HG03135 (cell line): ENCODE measurements at regions not wholly inside any gene's neighbourhood (a gene's known extent, or its start where the extent isn't known, plus 50 kb on each side); places are given as distances from the start of the nearest gene placed in this dataset.
"Not testable (repeated sequence)": the region's sequence is repeated elsewhere in the genome, so short reads cannot be mapped to it uniquely, and the experiment has no call there.

Experiments used
- ATAC-seq: cut with Tn5 transposase; IDR thresholded peaks from one replicate; pipeline ENCODE4 v1.9.1; 2021; ENCODE audit warnings: mild to moderate bottlenecking, moderate library complexity; ENCODE audit not compliant: unreplicated experiment

GRCh38 chr6:51464956-51465355 lies 622.5 kb downstream of the PKHD1 start:
- no peak for ATAC-seq

- ATAC-seq, result no peak
Measured at GRCh38 chr6:51466427-51466826, 621.0 kb downstream of the PKHD1 start.

GRCh38 chr6:51467231-51467952 lies 620.0 kb downstream of the PKHD1 start:
- no peak for ATAC-seq

GRCh38 chr6:51468704-51469103 lies 618.7 kb downstream of the PKHD1 start:
- ATAC-seq, result no peak

GRCh38 chr6:51472745-51473487 lies 614.5 kb downstream of the PKHD1 start:
- ATAC-seq, result no peak

- ATAC-seq, result no peak
Measured at GRCh38 chr6:51474022-51474975, 613.1 kb downstream of the PKHD1 start.

GRCh38 chr6:51477711-51478311 lies 609.6 kb downstream of the PKHD1 start:
- no peak for ATAC-seq

GRCh38 chr6:51479296-51479695 lies 608.1 kb downstream of the PKHD1 start:
- no peak for ATAC-seq

- ATAC-seq, result no peak
Measured at GRCh38 chr6:51480040-51480439, 607.4 kb downstream of the PKHD1 start.

GRCh38 chr6:51485869-51486268 lies 601.5 kb downstream of the PKHD1 start:
- ATAC-seq, result not testable (repeated sequence)

GRCh38 chr6:51487937-51488336 lies 599.5 kb downstream of the PKHD1 start:
- ATAC-seq, result no peak

- no peak for ATAC-seq
Measured at GRCh38 chr6:51489133-51489532, 598.3 kb downstream of the PKHD1 start.

- ATAC-seq, result no peak
Measured at GRCh38 chr6:51490101-51490500, 597.3 kb downstream of the PKHD1 start.

- no peak for ATAC-seq
Measured at GRCh38 chr6:51494342-51494741, 593.1 kb downstream of the PKHD1 start.

GRCh38 chr6:51495096-51495495 lies 592.3 kb downstream of the PKHD1 start:
- ATAC-seq, result no peak

- no peak for ATAC-seq
Measured at GRCh38 chr6:51495610-51496396, 591.6 kb downstream of the PKHD1 start.

GRCh38 chr6:51502996-51503395 lies 584.4 kb downstream of the PKHD1 start:
- no peak for ATAC-seq

- no peak for ATAC-seq
Measured at GRCh38 chr6:51505434-51505833, 582.0 kb downstream of the PKHD1 start.

GRCh38 chr6:51509597-51509996 lies 577.8 kb downstream of the PKHD1 start:
- no peak for ATAC-seq

- no peak for ATAC-seq
Measured at GRCh38 chr6:51511081-51511480, 576.3 kb downstream of the PKHD1 start.
